Fibroblast of pulmonary artery (primary cell): ENCODE measurements at regions not wholly inside any gene's neighbourhood (a gene's known extent, or its start where the extent isn't known, plus 50 kb on each side); places are given as distances from the start of the nearest gene placed in this dataset.

Experiments used
- DNase-seq: peaks from one replicate; pipeline ENCODE4 v3.0.0-alpha.2; 2010; ENCODE audit warnings: low read depth
- H3K4me3 ChIP-seq: replicated peaks from 2 replicates; pipeline ENCODE4 v1.5.1; 2011; ENCODE audit warnings: low read depth, mild to moderate bottlenecking, control low read depth, low read length, moderate library complexity
- TF ChIP-seq, protein P1 (sequence below): IDR thresholded peaks from 2 replicates; pipeline ENCODE4 v1.5.1; 2011; ENCODE audit warnings: mild to moderate bottlenecking, control low read depth, low read length, inconsistent platforms; ENCODE audit errors: missing control alignments

DNA sequence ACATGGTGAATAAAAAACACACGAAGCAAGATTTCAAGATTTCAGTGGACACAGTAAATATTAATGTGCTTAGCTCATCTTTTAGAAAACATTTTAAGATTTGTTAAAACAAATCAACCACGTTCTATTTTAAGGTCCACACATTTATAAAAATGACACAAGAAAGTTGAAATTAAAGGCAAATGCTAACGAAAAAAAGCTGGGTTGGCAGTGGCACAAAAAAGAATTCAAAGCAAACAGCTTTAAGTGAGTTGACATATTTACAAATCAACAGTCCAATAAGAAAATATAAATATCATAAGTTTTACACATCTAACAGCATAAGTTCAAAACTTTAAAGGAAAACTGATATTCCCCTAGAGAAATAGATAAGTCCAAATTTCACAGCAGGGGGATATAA, 430.4 kb upstream of the CCDC54 start:
- no peak overlapping the region for H3K4me3 ChIP-seq
- TF ChIP-seq, protein P1, sequence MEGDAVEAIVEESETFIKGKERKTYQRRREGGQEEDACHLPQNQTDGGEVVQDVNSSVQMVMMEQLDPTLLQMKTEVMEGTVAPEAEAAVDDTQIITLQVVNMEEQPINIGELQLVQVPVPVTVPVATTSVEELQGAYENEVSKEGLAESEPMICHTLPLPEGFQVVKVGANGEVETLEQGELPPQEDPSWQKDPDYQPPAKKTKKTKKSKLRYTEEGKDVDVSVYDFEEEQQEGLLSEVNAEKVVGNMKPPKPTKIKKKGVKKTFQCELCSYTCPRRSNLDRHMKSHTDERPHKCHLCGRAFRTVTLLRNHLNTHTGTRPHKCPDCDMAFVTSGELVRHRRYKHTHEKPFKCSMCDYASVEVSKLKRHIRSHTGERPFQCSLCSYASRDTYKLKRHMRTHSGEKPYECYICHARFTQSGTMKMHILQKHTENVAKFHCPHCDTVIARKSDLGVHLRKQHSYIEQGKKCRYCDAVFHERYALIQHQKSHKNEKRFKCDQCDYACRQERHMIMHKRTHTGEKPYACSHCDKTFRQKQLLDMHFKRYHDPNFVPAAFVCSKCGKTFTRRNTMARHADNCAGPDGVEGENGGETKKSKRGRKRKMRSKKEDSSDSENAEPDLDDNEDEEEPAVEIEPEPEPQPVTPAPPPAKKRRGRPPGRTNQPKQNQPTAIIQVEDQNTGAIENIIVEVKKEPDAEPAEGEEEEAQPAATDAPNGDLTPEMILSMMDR, result no peak
- no peak for DNase-seq

- TF ChIP-seq, protein P1, result no peak
- no peak overlapping the region for H3K4me3 ChIP-seq
- DNase-seq, result no peak
These were observed 420.2 kb upstream of the CCDC54 start for GRCh38 chr3:106957029-106957428.

GRCh38 chr3:106962993-106963392, 414.2 kb upstream of the CCDC54 start:
- TF ChIP-seq, protein P1, result no peak
- no peak overlapping the region for H3K4me3 ChIP-seq
- no peak for DNase-seq

GRCh38 chr3:106963442-106963841, 413.8 kb upstream of the CCDC54 start:
- DNase-seq, result peak; percentile 57
- H3K4me3 ChIP-seq, result no peak overlapping the region
- TF ChIP-seq, protein P1, result no peak

DNA sequence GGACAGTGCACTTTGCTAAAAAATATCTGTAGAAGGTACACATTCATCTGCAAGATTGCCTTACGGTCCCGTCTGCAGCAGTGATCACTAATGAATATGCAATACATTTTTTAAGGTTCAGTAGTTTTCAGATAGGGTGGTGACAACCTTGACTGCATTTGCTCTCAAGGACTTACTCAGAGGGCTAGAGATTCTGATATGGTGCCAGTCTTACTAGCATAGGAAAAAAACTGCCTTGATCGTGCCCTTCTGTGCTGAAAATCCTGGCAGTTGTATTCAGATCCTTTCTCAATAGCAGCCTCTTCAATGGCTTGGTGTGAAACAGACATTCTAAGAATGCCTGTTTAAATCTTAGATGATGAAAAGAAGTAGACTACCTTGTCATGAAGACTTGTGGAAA, 411.9 kb upstream of the CCDC54 start:
- no peak for DNase-seq
- H3K4me3 ChIP-seq, result no peak overlapping the region
- TF ChIP-seq, protein P1, result no peak

- no peak overlapping the region for H3K4me3 ChIP-seq
- DNase-seq, result no peak
- TF ChIP-seq, protein P1, result no peak
These were observed 407.6 kb upstream of the CCDC54 start for GRCh38 chr3:106969596-106969995.

DNA sequence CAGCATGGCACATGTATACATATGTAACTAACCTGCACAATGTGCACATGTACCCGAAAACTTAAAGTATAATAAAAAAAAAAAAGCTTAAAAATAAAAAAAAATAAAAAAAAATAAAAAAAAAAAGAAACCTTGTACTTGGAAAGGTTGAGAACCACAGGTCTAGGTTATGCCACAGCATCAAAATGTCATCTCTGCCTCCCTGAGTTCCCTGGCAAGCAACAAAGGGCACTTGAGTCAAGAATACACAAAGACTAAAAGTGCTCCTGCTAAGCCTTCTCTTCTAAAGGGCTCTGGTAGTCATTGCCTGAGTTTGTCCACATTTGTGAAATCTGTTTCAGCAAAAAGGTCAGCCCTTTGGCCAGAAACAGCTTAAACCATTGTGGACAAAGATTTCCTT, 395.8 kb upstream of the CCDC54 start:
- no peak overlapping the region for H3K4me3 ChIP-seq
- TF ChIP-seq, protein P1, result no peak
- no peak for DNase-seq
